Hepatocyte (in vitro differentiated cells): ENCODE measurements at regions not wholly inside any gene's neighbourhood (a gene's known extent, or its start where the extent isn't known, plus 50 kb on each side); places are given as distances from the start of the nearest gene placed in this dataset.

ENCODE experiments used
- EZH2phosphoT487 ChIP-seq: fragments of 200-600 bp; sonication (generic); IDR thresholded peaks from one replicate; pipeline ENCODE4 v1.6.1; 2018; ENCODE audit warnings: antibody characterized with exemption, mild to moderate bottlenecking, low read depth, moderate library complexity; ENCODE audit not compliant: unreplicated experiment, severe bottlenecking
- TF ChIP-seq, protein P1 (sequence below): fragments of 200-600 bp; sonication (generic); IDR thresholded peaks from 2 replicates; pipeline ENCODE4 v1.5.1; 2016; ENCODE audit warnings: antibody characterized with exemption, mild to moderate bottlenecking; ENCODE audit not compliant: poor library complexity

DNA sequence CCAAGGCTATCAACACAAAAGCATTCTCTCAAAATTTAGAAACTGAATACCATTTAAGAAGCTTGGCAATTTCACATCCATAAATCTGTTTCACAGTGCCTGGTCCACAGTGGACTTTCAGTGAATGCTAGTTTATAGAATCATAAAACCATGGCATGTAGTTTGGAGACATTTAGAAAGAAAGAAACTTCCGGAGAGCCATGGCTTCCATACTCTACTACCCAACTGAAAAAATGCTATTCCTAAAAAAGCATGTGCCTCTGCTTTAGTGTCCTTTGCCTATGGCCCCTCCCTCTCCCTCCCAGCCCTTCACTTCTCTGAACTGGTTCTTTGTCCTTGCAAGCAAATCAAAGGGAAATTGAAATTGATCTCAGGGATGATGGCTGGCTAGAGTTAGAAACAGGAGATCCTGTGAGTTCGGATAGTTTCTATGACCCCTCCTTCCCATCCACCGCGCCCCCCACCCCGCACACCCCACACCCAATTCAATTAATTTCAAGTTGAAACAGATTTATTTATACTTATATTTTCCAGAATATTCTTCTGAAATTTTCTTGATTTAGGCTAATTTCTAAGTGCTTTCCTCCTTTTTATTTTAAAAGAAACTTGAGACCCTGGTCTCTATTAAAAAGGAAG is 248.3 kb downstream of the TRIB2 start:
- TF ChIP-seq, protein P1, sequence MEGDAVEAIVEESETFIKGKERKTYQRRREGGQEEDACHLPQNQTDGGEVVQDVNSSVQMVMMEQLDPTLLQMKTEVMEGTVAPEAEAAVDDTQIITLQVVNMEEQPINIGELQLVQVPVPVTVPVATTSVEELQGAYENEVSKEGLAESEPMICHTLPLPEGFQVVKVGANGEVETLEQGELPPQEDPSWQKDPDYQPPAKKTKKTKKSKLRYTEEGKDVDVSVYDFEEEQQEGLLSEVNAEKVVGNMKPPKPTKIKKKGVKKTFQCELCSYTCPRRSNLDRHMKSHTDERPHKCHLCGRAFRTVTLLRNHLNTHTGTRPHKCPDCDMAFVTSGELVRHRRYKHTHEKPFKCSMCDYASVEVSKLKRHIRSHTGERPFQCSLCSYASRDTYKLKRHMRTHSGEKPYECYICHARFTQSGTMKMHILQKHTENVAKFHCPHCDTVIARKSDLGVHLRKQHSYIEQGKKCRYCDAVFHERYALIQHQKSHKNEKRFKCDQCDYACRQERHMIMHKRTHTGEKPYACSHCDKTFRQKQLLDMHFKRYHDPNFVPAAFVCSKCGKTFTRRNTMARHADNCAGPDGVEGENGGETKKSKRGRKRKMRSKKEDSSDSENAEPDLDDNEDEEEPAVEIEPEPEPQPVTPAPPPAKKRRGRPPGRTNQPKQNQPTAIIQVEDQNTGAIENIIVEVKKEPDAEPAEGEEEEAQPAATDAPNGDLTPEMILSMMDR, result no peak
- TF ChIP-seq EZH2phosphoT487, result no peak
